HG03175 (cell line): ENCODE measurements at regions not wholly inside any gene's neighbourhood (a gene's known extent, or its start where the extent isn't known, plus 50 kb on each side); places are given as distances from the start of the nearest gene placed in this dataset.

Experiments
- ATAC-seq: cut with Tn5 transposase; IDR thresholded peaks from one replicate; pipeline ENCODE4 v1.9.1; 2021; ENCODE audit warnings: mild to moderate bottlenecking, moderate library complexity; ENCODE audit not compliant: unreplicated experiment

- ATAC-seq, result no peak
Observed at GRCh38 chr13:47831265-47831664, 169.8 kb downstream of the SUCLA2 start.

GRCh38 chr13:47829690-47830089 is 171.4 kb downstream of the SUCLA2 start:
- ATAC-seq, result no peak

DNA sequence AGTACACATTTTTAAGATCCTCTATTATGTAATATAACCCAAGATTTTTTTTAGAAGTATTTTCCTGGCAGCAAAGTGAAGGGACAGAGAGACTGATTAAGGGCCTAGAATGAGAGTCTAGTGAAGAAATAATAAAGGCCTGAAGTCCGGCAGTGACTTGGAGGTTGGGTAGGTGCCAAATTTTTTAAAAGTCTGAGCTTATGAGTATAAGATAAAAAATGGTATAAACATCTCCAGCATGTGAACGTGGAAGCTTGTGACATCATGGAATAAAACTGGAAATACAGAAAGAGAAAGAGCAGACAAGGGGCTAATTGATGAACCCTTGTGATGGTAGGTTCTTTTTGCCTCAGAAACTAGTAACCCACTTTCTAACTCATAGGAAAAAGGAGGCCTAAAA is 174.6 kb downstream of the SUCLA2 start:
- no peak for ATAC-seq

DNA sequence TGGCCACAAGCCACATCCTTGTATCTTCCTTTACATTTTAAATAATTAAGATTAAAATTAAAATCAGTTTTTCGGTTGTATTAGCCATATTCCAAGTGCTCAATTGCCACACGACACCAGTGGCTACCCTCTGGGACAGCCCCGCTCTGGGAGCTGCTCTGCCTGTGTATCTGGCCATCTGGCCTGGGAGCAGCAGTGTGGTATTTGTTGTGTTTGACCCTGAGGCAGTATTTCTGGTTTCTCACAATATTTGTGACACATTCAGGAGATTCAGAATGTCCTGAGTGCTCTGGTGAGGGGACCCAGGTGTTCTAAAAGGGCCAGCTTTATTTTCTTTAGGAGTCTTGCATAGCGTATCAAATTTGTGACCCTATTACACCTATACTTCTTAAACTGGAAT is 179.0 kb downstream of the SUCLA2 start:
- no peak for ATAC-seq

- ATAC-seq, result no peak
Observed at GRCh38 chr13:47816831-47817230, 184.2 kb downstream of the SUCLA2 start.

- ATAC-seq, result no peak
Observed at GRCh38 chr13:47813718-47814117, 187.4 kb downstream of the SUCLA2 start.

DNA sequence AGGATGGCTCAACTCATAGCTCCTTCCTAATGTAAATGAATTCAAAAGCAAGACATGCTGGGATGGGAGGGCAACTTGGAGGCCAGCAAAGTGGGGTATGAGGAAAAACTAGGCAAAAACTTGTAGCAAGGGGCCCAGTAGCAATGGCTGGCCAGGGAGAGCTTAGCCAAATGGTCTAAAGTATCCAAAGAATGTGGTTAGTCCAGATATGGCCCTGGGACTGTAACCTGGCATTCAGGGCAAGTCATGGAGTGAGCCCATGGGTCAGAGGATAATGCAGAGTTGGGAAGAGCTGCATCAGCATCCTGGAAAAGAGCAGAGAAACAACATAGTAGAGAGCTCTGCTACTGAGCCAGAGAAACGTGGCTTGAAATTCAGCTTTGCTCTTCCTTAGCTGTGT is 191.7 kb downstream of the SUCLA2 start:
- ATAC-seq, result no peak

GRCh38 chr13:47803131-47803530 is 197.9 kb downstream of the SUCLA2 start:
- no peak for ATAC-seq

- no peak for ATAC-seq
Observed at GRCh38 chr13:47801555-47801954, 199.5 kb downstream of the SUCLA2 start.

- no peak for ATAC-seq
Observed at GRCh38 chr13:47800593-47800992, 200.5 kb downstream of the SUCLA2 start.

GRCh38 chr13:47798906-47799305 is 202.2 kb downstream of the SUCLA2 start:
- ATAC-seq, result no peak

DNA sequence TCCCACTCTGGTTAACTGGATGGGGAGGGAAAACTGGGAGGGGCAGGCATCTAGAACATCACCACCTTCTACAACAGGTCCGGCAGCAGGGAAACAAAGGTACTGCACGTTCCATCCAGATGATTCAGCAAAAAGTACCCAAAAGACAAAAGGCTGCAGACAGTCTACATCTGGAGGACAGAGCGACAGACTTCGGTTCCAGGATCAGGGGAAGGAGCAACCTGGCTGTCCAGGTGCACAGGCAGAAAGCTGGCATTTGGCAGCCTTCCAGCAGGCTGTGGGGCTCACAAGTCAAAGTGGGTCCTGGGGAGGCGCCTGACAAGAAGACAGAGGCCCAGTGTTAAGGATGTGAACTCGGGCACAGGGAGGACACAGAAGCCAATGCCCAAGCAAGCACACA is 202.9 kb downstream of the SUCLA2 start:
- no peak for ATAC-seq

- ATAC-seq, result no peak
Observed at GRCh38 chr13:47796816-47797215, 204.3 kb downstream of the SUCLA2 start.

DNA sequence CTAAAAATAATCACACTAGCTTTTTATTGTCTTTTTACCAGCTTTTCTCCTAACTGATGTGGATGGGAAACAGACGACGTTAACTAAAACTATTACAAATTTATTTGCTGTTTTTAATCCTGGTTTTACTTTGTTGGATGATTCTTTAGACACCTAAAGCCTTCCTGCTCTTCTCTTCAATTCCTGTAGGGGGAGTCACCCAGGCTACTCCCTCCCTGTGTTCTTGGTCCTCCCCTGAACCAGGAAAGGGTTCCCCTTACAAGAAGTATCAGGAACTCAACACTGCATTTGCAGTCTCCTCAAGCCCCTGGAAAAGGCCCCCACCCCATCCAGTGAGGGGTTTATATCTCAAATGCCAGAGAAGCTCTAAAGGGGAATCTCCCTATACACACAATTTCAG is 206.1 kb downstream of the SUCLA2 start:
- ATAC-seq, result no peak

DNA sequence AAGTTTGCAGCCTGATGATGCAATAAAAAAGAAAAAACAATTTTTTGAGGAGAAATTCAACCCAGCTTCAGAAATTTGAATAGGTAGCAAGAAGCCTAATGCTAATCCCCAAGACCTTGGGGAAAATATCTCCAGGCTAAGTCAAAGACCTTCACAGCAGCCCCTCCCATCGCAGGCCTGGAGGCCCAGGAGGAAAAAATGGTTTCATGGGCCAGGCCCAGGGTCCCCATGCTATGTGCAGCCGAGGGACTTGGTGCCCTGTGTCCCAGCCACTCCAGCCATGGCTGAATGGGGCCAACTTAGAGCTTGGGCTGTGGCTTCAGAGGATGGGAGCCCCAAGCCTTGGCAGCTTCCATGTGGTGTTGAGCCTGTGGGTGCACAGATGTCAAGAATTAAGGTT is 210.3 kb downstream of the SUCLA2 start:
- ATAC-seq, result no peak

- ATAC-seq, result no peak
Observed at GRCh38 chr13:47788844-47789243, 212.2 kb downstream of the SUCLA2 start.

- no peak for ATAC-seq
Observed at GRCh38 chr13:47774671-47774994, 226.4 kb downstream of the SUCLA2 start.

DNA sequence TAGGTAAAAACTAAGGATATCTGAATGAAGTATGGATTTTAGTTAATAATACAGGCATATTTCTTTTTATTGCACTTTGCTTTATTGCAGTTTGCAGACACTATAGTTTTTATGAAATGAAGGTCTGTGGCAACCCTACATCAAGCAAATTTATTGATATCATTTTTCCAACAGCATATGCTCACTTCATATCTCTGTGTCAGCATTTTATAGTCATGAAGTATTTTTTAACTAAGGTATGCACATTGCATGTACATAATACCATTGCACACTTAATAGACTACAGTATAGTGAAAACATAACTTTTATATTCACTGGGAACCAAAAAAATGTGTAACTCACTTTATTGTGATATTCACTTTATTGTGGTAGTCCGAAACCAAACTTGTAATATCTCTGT is 236.3 kb downstream of the SUCLA2 start:
- ATAC-seq, result no peak

DNA sequence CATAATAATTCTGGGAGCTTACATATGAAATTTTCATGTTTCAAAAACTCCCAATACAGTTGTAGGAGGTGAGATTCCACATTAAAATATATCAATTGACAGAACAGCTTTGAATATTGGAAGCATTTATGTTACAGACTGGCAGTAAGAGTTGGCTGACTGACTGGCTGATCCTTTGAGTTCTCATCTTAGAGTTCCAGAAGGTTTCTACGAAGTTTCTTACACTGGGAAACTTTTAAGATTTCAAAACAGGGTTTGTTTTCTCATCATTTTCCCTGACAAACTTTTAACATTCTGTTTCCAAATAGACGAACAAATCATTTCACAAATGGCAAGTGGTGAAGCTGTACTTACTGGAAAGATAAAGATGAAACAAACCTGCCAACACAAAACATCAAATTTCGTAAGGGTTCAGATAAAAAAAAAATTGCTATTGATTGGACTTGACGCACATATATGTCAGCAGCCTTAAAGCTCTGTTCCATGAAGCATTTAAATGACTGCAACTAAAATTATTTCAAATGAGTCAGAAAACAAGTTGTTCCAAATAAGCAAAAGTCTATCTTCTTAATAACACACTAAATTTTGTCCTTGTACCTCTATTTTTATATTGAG is 243.5 kb downstream of the SUCLA2 start:
- no peak for ATAC-seq

GRCh38 chr13:47747901-47748300 is 253.2 kb downstream of the SUCLA2 start:
- no peak for ATAC-seq

DNA sequence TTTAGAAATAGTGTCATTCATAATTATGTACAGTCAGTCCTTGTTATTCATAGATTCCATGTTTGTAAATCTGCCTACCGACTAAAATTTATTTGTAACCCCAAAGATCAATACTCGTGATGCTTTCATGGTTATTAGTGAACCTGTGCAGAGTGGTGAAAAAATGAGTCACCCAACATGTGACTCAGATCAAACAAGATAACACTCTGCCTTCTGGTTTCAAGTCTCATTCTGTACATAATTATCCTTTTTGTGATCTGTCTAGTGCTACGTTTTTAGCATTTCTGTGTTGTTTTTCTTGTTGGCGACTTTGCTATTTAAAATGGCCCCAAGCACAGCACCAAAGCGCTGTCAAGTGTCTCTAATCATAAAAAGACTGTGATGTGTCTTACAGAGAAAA is 274.7 kb downstream of the SUCLA2 start:
- ATAC-seq, result no peak

GRCh38 chr13:47723898-47724297 is 277.2 kb downstream of the SUCLA2 start:
- ATAC-seq, result no peak

DNA sequence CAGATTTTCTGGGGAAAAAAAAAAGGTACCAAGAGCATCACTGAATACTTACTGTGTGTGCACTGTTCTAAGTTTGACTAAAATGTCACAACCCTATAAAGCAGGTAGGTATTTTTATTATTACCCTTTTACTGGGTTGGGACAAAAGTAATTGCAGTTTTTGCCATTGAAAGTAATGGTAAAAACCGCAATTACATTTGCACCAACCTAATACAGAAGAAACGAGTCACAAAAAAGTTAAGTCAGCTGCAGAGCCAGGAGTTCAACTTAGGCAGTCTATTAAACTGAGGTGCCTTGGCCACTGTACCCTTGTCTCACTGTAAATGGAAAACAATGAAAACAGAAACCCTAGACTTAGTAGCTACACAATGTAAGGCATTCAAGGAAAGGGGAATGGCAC is 281.9 kb downstream of the SUCLA2 start:
- no peak for ATAC-seq

GRCh38 chr13:47718556-47718955 is 282.5 kb downstream of the SUCLA2 start:
- no peak for ATAC-seq
